ENCODE measurements at regions not wholly inside any gene's neighbourhood (a gene's known extent, or its start where the extent isn't known, plus 50 kb on each side); places are given as distances from the start of the nearest gene placed in this dataset.

DNA sequence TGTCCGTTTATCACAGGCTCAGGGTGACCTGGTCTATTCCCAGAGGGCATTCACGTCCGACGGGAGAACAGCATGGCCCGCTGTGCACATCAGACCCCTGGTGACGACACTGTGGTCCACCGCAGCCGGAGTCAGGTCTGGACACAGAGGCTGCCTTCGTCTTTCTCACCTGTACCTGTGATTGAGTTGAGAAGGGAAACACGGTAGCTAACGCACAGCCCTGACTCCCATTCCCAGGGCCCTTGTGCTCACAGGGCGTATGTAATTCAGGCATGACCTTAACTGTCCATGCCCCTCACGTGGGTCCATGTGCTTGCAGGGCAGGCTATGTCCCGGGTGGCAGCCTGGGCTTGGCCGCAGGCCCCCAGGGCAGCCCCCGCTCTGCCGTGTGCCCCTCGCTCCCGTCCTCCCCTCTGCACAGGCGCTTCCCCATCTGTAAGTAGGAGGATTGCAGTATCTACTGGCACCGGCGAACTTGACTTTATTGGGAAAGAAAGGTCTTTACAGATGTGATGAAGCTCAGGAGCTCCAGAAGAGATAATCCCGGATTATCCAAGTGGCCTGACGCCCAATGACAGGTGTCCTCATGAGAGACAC, 221.3 kb upstream of the TCERG1L start:
- H3K27me3 Mint-ChIP-seq (ENCODE audit: low read depth), result no peaks in the 10 kb centered on the region
- Histone ChIP-seq H3K23me2 (ENCODE audit: insufficient read length, low read depth, low read length, poor library complexity, severe bottlenecking) (no peaks in the 10 kb centered on the region), H3K9me3 (ENCODE audit: control insufficient read depth, low read depth, low read length) (no peaks in the 10 kb centered on the region), H3K4ac (ENCODE audit: low read depth, low read length) (no peak overlapping the region), H4K20me1 (ENCODE audit: control insufficient read depth, insufficient read depth, insufficient read length) (no peaks in the 10 kb centered on the region), H3K4me1 (ENCODE audit: insufficient read depth, low read length) (no peaks in the 10 kb centered on the region), H2BK120ac (ENCODE audit: low read depth, low read length, poor library complexity, severe bottlenecking) (no peak overlapping the region), H3K79me2 (ENCODE audit: insufficient read depth, low read length) (no peaks in the 10 kb centered on the region), H2BK15ac (ENCODE audit: low read depth, low read length) (no peak overlapping the region), H4K91ac (ENCODE audit: insufficient read length, low read depth, low read length) (no peak overlapping the region), H3K14ac (ENCODE audit: insufficient read depth, low read length) (no peak overlapping the region), H2AFZ (ENCODE audit: low read length) (no peak overlapping the region), H4K8ac (replicated peaks; ENCODE audit: insufficient read length, low read depth, low read length) (no peak overlapping the region), H2BK12ac (ENCODE audit: insufficient read length, low read depth, low read length) (no peak overlapping the region), H3K18ac (ENCODE audit: insufficient read length, low read depth, low read length) (no peak overlapping the region), H2AK5ac (ENCODE audit: insufficient read length, low read length) (no peak overlapping the region), H2BK20ac (ENCODE audit: low read depth, low read length, poor library complexity, severe bottlenecking) (no peak overlapping the region), H3K9ac (ENCODE audit: extremely low read depth, insufficient read length, low read length) (no peak overlapping the region), H3K4me2 (ENCODE audit: insufficient read depth, insufficient read length, low read length) (no peak overlapping the region), H3T11ph (ENCODE audit: low read length) (no peak overlapping the region), H3K79me1 (ENCODE audit: insufficient read depth, low read depth, low read length, poor library complexity, severe bottlenecking) (no peaks in the 10 kb centered on the region), H3K56ac (ENCODE audit: insufficient read length, low read depth, low read length) (no peak overlapping the region), H3K23ac (ENCODE audit: insufficient read length, low read depth, low read length) (no peak overlapping the region), H3K27ac (ENCODE audit: insufficient read length, low read depth, low read length) (no peak overlapping the region), H2BK5ac (ENCODE audit: insufficient read length, low read length) (no peak overlapping the region), H3K27me3 (ENCODE audit: insufficient read depth, low read length) (no peaks in the 10 kb centered on the region), H4K5ac (ENCODE audit: insufficient read length, low read depth, low read length) (no peak overlapping the region)
- H3K9me3 Mint-ChIP-seq, result no peaks in the 10 kb centered on the region
- H3K4me1 Mint-ChIP-seq, result no peaks in the 10 kb centered on the region
- WGBS (ENCODE audit: extremely low coverage, insufficient read length, low lambda C conversion rate), result no CpG with 5 or more reads among the region's 24 CpGs
- H3K4me3 Mint-ChIP-seq, result no peak overlapping the region
- TF ChIP-seq, protein P1, sequence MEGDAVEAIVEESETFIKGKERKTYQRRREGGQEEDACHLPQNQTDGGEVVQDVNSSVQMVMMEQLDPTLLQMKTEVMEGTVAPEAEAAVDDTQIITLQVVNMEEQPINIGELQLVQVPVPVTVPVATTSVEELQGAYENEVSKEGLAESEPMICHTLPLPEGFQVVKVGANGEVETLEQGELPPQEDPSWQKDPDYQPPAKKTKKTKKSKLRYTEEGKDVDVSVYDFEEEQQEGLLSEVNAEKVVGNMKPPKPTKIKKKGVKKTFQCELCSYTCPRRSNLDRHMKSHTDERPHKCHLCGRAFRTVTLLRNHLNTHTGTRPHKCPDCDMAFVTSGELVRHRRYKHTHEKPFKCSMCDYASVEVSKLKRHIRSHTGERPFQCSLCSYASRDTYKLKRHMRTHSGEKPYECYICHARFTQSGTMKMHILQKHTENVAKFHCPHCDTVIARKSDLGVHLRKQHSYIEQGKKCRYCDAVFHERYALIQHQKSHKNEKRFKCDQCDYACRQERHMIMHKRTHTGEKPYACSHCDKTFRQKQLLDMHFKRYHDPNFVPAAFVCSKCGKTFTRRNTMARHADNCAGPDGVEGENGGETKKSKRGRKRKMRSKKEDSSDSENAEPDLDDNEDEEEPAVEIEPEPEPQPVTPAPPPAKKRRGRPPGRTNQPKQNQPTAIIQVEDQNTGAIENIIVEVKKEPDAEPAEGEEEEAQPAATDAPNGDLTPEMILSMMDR (conservative IDR thresholded peaks at IDR 0.05), result no peak
- no peak overlapping the region for H3K27ac Mint-ChIP-seq
- H3K36me3 Mint-ChIP-seq (ENCODE audit: insufficient read depth in 1 of 3, low read depth in 3 of 3), result no peaks in the 10 kb centered on the region
- DNase-seq, result no peak
